ENCODE measurements at regions not wholly inside any gene's neighbourhood (a gene's known extent, or its start where the extent isn't known, plus 50 kb on each side); places are given as distances from the start of the nearest gene placed in this dataset.

DNA sequence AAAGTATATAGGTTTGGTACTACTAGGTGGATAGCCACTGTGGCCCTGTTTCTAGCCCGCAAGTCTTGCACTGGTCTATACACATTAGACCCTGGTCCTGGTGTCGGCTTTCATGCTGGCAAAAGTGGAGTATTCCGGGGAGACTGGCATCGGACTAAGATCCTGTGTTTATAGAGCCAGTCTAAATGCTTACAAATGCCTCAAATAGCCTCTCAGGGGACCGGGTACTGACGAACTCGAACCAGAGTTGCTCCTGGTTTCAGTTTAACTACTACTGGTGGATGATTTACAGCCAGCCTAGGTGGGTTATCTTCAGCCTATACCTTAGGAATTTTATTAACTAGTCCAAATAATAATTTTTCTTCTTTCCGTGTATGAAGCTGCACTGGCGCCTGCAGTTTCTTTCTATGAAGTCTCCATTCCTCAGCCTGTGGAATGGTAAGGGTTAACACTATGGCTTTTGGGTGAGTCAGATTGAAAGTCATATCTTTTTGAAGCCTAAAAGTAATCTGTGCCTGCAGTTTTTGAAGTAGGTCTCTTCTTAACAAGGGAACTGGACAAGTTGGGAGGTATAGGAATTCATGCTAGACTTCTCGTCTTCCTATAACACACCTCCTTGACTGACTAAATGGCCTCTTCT lies 51.3 kb downstream of the OR10H4 start:
- no peak for DNase-seq

DNA sequence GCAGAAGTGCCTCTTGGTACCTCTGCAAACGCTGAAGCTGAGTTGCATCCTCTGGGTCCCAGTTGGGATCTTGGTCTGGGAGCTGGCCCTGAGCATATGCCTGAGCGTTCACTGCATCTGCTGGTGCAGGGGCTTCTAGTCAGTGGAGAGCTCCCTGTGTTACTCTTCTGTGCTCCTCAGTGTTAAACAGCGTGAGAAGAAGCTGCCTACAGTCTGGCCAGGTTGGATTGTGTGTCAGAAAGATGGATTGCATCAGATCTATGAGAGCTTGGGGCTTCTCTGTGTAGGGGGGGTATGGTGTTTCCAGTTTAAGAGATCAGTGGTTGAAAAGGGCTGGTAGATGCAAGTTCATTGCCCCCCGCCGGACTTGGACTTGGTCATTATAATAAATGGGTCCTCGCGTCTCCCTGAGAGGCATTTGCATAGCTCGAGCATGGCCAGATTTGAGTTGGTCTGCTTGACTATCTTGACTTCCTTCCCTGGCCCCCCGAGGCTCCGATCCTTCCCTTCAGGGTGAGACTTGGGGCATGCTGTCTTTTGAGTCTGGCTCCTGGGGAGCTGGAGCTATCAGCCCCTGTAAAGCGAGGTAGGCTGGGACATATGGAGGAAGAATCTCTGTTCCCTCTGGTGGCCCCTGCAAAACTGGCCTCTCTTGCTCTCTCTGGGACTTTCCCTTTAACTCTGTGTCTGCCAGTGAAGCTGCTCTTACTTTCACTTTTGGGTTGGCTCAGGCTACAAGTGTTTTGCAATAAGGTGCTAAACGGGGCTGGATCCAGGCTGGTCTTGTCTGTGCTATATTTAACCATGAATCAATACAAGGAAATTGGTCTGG lies 52.9 kb downstream of the OR10H4 start:
- DNase-seq, result peak; percentile 16 to 65

DNA sequence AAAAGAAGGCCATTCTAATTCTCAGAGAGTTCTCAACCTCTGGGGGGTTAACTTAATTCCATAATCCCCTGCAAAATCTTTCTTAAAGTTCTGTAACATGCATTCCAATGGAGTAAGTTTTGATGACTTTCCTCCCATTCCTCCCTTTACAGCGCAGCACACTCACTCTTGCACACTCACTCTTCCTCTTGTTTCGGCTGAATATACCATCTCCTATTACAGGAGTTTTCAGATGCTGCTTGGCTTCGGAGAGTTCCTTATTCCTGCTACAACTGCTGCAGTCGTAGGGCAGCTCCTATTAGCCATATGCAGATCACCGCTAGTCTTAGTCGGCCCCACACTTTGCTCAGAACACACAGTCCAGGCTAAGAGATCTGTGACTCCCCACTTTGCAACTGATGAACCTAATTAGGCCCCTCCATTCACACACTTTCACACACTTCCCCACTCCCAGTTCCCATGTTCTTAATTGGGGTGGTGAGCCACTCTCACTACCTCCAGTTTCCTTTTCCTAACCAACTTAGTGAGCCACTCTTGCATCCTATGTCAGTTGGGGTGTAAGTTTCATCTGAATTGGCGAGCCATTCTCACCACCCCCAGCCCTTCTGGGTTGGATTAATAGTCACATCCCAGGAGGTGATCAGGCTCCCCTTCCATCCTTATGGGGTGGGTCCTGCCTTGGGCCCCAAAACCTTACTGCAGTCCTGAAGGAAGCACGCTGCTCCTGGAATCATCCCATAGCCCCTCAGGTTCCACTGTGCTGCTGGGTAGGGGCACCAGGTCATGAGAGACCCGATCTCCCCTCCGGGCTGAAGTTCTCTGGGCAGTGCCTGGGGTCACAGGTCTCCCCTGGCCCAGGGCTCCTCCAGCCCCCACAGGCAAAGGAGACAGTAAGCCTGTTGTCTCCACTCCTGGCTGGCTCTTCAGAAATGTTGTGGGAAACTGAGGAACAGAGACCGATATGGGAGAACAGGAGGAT lies 53.9 kb downstream of the OR10H4 start:
- DNase-seq, result no peak

GRCh38 chr19:16003391-16003790 lies 54.6 kb downstream of the OR10H4 start:
- no peak for DNase-seq

- no peak for DNase-seq
Measured at GRCh38 chr19:16005925-16006324, 57.1 kb downstream of the OR10H4 start.

- DNase-seq, result no peak
Measured at GRCh38 chr19:16012552-16012951, 63.7 kb upstream of the TPM4 start.

- DNase-seq, result no peak
Measured at GRCh38 chr19:16013181-16013850, 63.0 kb upstream of the TPM4 start.

DNA sequence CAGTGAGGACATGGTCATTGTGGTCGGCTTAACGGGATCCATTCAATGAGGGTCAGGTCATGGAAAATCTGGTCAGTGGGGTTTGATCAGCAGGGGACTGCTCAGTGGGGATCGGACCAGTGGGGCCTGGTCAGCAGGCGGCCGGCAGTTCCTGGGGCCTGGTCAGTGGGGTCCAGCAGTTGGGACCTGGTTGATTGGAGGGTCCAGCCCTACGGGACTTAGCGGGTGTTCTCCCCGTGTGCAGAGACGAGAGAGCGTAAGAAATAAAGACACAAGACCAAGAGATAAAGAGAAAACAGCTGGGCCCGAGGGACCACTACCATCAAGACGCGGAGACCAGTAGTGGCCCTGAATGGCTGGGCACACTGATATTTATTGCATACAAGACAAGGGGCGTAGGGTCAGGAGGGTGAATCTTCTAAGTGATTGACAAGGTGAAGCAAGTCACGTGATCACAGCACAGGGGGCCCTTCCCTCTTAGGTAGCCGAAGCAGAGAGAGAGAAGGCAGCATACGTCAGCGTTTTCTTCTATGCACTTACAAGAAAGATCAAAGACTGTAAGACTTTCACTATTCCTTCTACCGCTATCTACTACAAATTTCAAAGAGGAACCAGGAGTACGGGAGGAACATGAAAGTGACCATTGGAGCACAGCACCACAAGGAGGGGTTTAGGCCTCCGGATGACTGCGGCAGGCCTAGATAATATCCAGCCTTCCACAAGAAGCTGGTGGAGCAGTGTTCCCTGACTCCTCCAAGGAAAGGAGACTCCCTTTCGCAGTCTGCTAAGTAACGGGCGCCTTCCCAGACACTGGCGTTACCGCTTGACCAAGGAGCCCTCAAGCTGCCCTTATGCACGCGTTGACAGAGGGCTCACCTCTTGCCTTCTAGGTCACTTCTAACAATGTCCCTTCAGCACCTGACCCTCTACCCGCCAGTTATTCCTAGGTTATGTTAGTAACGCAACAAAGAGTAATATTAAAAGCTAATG lies 62.1 kb upstream of the TPM4 start:
- DNase-seq, result no peak

- DNase-seq, result no peak
Measured at GRCh38 chr19:16014923-16015804, 61.1 kb upstream of the TPM4 start.

DNA sequence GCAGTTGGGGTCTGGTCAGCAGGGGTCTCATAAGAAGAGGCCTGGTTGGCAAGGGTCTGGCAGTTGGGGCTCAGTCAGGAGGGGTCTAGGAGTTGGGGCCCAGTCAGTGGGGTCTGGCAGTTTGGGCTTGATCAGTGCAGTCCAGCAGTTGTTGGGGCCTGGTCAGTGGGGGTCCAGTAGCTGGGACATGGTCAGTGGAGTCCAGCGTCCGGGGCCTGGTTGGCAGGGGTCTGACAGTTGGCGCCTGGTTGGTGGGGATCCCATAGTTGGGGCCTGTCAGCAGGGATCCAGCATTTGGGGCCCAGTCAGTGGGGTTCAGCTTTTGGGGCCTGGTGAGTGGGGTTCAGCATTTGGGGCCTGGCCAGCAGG lies 60.5 kb upstream of the TPM4 start:
- DNase-seq, result no peak

DNA sequence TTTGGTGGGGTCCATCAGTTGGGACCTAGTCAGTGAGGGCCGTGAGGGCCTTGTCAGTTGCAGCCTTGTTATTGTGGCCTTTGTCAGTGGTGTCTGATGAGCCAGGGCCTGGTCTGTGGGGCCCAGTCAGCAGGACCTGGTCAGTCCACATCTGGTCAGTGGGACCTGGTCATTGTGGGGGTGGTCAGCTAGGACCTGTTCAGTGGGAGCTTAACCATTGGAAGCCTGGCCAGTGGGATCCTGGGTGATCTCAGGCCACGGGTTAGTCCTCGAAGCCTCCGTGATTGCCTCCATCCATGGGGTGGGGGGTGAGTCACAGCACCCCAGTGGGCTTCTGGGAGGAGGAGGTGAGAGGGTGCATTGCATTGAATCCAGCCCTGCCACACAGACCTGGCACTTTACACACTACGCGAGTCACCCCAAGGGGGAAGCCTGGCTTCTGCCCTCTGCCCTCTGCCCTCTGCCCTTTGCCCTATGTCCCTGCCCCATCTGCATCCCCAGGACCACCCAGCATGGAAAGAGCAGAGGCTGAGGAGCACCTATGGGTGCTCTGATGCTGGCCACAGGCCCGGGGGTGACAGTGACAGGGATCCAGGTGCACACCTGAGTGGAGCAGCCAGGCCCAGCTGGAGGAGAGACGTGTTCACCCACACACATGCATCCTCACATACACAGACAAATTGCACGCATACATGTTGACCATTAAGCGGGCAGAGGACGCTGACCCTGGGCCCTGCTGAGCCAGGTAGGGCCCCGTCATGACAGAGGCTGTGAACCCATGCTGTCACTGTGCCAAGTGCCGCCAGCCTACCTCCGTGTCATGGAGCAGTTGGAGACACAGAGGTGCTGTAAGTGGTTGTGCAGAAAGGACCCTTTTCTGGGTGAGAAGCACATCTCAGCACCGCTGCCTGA lies 59.8 kb upstream of the TPM4 start:
- no peak for DNase-seq

DNA sequence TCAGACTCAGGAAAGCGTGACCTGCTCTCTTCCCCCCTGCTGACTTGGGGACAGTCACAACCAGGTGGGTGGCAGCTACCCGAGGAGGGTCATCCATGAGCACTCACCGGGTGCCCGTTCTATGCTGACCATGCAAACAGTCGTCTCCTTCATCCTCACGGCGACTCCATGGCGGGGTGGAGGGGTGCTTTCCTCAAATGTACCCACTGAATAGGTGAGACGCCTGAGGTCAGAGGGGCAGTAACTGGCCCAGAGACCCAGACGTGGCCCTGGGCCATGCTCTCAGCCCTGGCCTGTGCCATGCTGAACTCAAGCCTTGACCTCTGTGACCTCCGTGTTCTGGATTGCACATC lies 59.2 kb upstream of the TPM4 start:
- DNase-seq, result no peak

DNA sequence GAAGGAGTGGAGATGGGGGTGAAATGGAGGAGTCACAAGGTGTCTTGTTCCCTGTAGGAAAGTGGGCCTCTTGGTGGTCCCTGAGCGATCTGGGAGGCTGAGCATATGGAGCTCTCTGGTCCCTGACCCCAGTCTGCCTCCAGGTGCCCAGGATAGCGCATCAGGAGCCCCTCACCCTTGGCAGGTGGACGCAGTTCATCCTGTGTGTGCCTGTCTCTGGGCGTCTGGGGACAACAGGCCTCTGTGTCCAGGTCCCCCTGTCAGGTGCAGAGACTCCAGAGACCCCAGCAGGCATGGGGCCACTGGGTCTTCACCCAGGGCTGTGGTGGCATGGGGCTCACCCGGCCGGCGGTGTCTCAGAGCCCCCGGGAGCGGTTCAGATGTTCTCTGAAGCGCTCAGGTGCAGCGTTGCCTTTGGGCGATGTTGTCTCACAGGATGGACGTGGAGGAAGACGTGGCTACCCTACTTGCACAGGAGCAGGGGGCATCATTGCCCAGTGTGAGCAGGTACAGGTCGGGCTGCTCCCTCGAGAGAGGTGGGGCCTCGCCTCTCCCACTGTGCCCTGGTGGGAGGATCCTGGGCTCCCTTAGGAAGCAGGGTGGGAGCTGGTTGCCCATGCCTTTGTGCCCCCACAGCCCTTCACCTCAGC lies 58.1 kb upstream of the TPM4 start:
- no peak for DNase-seq

DNA sequence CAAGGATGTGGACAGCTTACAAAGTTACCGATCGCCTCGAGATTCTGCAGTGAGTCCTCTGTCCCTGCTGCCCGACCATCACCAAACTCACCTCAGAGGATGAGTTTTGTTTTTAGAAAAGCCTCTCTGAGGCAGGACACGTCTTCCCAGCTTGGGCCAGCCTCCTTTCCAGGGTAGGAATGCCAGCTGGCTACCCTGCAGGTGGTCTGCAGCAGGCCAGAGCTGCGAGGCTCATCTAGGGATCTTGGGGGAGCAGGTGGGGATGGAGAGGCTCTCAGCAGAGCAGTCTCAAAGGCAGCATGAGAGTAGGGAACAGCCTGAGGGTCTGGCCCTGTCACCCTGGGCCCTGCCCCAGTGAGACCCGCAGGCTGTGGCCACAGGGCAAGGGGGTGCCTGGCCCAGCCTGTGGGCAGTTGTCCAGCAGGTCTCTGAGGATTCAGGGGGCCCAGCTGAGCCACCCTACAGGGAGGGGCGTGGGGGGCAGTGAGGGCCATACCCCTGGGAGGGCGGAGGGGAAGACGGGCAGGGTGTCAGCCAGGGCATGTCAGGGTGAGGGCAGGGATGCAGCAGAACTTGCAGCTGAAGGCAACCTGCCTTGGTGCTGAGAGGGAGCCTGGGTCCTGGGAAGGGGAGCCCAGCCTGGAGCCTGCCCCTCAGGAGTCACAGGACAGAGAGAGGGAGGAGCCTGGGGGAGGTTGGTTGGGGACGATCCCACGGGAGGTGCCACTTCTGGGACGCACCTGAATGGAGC lies 57.3 kb upstream of the TPM4 start:
- DNase-seq, result no peak

DNA sequence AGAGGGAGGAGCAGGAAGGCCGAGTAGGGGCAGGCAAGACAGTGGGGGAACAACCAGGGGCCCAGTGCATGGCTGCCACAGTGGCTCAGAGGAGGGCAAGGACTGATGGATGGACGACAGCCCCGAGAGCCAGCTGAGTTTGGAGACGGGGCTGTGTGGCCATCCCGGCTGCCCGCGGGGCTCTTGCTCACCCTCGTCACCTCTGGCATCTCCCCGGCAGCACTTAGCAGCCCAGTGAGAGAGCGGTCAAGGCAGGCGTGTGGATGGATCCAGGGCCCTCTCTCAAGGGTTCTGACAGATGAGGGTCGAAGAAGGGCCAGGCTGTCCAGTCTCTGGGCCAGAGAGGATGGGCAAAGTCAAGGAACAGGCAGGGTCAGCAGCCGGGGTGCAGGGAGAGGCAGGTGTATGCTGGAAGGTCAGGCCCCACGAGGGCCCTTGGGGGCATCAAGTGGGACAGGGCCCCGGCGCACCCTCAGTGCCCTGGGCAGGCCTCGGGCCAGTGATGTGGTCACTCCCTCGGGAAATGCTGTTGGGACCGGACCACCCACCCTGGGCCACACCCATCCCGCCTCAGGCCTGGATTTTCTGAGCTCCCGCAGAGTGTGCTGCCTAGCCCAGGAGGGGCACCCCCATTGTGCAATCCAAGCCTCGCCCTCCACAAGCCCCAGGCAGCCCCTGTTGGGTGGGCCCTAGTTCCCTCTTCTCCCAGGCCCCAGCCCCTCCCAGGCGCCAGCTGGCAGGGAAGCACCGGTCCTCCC lies 56.4 kb upstream of the TPM4 start:
- DNase-seq, result no peak

DNA sequence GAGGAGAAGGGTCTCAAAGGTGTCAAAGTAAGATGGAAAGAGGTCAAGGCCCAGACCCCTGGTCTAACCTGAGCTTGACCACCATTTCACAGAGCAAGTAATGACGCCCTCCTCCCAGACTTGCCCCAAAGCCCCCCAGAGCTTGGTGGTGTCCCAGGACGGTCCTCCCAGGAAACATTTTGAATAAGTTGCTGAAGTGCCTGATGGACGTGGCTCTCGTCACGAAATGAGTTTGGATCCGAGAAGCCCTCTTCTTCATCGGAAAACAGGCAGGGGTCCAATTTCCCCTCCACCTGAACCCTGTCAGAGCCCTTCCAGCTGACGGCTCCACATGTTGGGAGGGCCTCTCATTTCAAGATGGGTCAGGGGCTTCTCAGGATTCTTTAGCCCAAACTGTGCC lies 54.5 kb upstream of the TPM4 start:
- no peak for DNase-seq

GRCh38 chr19:16022251-16022650 lies 54.0 kb upstream of the TPM4 start:
- no peak for DNase-seq

Measured in bone marrow (tissue), 2 donors.